ENCODE measurements at regions not wholly inside any gene's neighbourhood (a gene's known extent, or its start where the extent isn't known, plus 50 kb on each side); places are given as distances from the start of the nearest gene placed in this dataset.

DNA sequence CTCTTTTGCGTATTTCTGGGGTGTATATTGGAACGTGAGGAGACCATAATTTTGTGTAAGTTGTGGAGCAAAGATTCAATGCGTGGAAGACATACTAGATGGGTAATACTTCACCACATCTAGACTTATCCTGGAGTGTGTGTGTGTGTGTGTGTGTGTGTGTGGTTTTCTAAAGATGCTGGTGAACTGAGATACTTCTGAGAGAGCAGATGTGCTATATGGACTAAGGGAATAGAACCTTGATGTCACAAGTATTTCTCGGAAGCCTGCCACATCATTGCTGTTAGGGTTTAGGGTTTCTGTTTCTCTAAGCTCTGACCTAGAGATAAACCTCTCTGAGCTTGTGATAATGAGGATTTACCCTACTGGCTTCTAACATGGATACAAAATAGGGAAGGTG, 138.8 kb downstream of the DACT1 start:
- H3K4me1 ChIP-seq (ENCODE audit: insufficient read depth, low read length): no peaks in the 10 kb centered on the region
- TF ChIP-seq, protein P1, sequence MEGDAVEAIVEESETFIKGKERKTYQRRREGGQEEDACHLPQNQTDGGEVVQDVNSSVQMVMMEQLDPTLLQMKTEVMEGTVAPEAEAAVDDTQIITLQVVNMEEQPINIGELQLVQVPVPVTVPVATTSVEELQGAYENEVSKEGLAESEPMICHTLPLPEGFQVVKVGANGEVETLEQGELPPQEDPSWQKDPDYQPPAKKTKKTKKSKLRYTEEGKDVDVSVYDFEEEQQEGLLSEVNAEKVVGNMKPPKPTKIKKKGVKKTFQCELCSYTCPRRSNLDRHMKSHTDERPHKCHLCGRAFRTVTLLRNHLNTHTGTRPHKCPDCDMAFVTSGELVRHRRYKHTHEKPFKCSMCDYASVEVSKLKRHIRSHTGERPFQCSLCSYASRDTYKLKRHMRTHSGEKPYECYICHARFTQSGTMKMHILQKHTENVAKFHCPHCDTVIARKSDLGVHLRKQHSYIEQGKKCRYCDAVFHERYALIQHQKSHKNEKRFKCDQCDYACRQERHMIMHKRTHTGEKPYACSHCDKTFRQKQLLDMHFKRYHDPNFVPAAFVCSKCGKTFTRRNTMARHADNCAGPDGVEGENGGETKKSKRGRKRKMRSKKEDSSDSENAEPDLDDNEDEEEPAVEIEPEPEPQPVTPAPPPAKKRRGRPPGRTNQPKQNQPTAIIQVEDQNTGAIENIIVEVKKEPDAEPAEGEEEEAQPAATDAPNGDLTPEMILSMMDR (IDR thresholded peaks at IDR 0.05; ENCODE audit: borderline replicate concordance, extremely low read depth, low read length, poor library complexity, severe bottlenecking): no peak
- no peak for TF ChIP-seq EZH2 (IDR thresholded peaks at IDR 0.05; ENCODE audit: borderline replicate concordance, low read depth, low read length, severe bottlenecking)
- no peaks in the 10 kb centered on the region for H3K79me2 ChIP-seq (ENCODE audit: insufficient read depth, low read length)
- no peak for ATAC-seq (ENCODE audit: insufficient read depth, low read depth)
- H3K9ac ChIP-seq (ENCODE audit: low read depth, low read length): no peak overlapping the region
- no peaks in the 10 kb centered on the region for H3K9me3 ChIP-seq (ENCODE audit: insufficient read depth, low read length, severe bottlenecking)
- no peaks in the 10 kb centered on the region for H4K20me1 ChIP-seq (ENCODE audit: insufficient read depth, low read length)
- no peak overlapping the region for H3K27ac ChIP-seq (ENCODE audit: low read length)
- DNase-seq: no peak
- peaks cover 11% of the 10 kb centered on the region for H3K27me3 ChIP-seq (ENCODE audit: insufficient read depth, low read length, poor library complexity)
- no peak overlapping the region for H3K4me3 ChIP-seq (ENCODE audit: low read depth in 1 of 2, low read length in 2 of 2)
- no peak overlapping the region for H2AFZ ChIP-seq (ENCODE audit: low read depth, low read length)
- no peak overlapping the region for H3K4me2 ChIP-seq (ENCODE audit: insufficient read depth, low read length)
- H3K36me3 ChIP-seq (ENCODE audit: insufficient read depth, low read length): no peaks in the 10 kb centered on the region

GRCh38 chr14:58777541-58777979, 139.8 kb downstream of the DACT1 start:
- Histone ChIP-seq H3K4me1 (ENCODE audit: insufficient read depth, low read length) (no peaks in the 10 kb centered on the region), H3K79me2 (ENCODE audit: insufficient read depth, low read length) (no peaks in the 10 kb centered on the region), H3K27ac (ENCODE audit: low read length) (no peak overlapping the region), H3K4me2 (ENCODE audit: insufficient read depth, low read length) (no peak overlapping the region), H4K20me1 (ENCODE audit: insufficient read depth, low read length) (no peaks in the 10 kb centered on the region), H3K27me3 (ENCODE audit: insufficient read depth, low read length, poor library complexity) (peaks cover 11% of the 10 kb centered on the region), H2AFZ (ENCODE audit: low read depth, low read length) (no peak overlapping the region), H3K9me3 (ENCODE audit: insufficient read depth, low read length, severe bottlenecking) (no peaks in the 10 kb centered on the region), H3K36me3 (ENCODE audit: insufficient read depth, low read length) (no peaks in the 10 kb centered on the region), H3K4me3 (ENCODE audit: low read depth in 1 of 2, low read length in 2 of 2) (no peak overlapping the region), H3K9ac (ENCODE audit: low read depth, low read length) (no peak overlapping the region)
- TF ChIP-seq, protein P1 (IDR thresholded peaks at IDR 0.05; ENCODE audit: borderline replicate concordance, extremely low read depth, low read length, poor library complexity, severe bottlenecking): no peak
- TF ChIP-seq EZH2 (IDR thresholded peaks at IDR 0.05; ENCODE audit: borderline replicate concordance, low read depth, low read length, severe bottlenecking): no peak
- DNase-seq: no peak
- no peak for ATAC-seq (ENCODE audit: insufficient read depth, low read depth)

GRCh38 chr14:58778202-58778601, 140.4 kb downstream of the DACT1 start:
- no peaks in the 10 kb centered on the region for H3K36me3 ChIP-seq (ENCODE audit: insufficient read depth, low read length)
- DNase-seq (no peak), ATAC-seq (ENCODE audit: insufficient read depth, low read depth) (no peak)
- no peaks in the 10 kb centered on the region for H3K79me2 ChIP-seq (ENCODE audit: insufficient read depth, low read length)
- H3K4me2 ChIP-seq (ENCODE audit: insufficient read depth, low read length): no peak overlapping the region
- no peak overlapping the region for H3K9ac ChIP-seq (ENCODE audit: low read depth, low read length)
- H4K20me1 ChIP-seq (ENCODE audit: insufficient read depth, low read length): no peaks in the 10 kb centered on the region
- no peaks in the 10 kb centered on the region for H3K4me1 ChIP-seq (ENCODE audit: insufficient read depth, low read length)
- H3K27ac ChIP-seq (ENCODE audit: low read length): no peak overlapping the region
- TF ChIP-seq EZH2 (IDR thresholded peaks at IDR 0.05; ENCODE audit: borderline replicate concordance, low read depth, low read length, severe bottlenecking): no peak
- TF ChIP-seq, protein P1 (IDR thresholded peaks at IDR 0.05; ENCODE audit: borderline replicate concordance, extremely low read depth, low read length, poor library complexity, severe bottlenecking): no peak
- H3K4me3 ChIP-seq (ENCODE audit: low read depth in 1 of 2, low read length in 2 of 2): no peak overlapping the region
- H3K27me3 ChIP-seq (ENCODE audit: insufficient read depth, low read length, poor library complexity): peaks cover 11% of the 10 kb centered on the region
- no peaks in the 10 kb centered on the region for H3K9me3 ChIP-seq (ENCODE audit: insufficient read depth, low read length, severe bottlenecking)
- no peak overlapping the region for H2AFZ ChIP-seq (ENCODE audit: low read depth, low read length)

DNA sequence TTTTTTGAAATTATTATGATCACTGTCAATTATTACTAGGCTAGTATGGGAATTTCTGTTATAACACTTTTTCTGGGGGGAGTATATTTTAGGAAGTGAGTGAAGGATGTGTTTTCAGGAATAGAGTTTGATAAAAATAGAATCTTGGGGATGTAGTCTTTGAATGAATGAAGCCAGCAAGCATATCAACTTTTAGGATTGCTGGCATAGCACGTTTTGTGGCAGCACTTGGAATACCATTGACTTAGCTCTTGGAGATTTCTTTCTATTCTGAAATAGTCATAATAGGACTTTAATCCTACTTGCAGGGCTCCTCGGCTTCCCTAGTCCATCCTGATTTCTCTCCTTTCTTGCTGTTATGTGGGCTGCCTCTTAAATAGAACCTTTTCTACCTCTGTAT, 141.6 kb downstream of the DACT1 start:
- peaks cover 11% of the 10 kb centered on the region for H3K27me3 ChIP-seq (ENCODE audit: insufficient read depth, low read length, poor library complexity)
- H3K9me3 ChIP-seq (ENCODE audit: insufficient read depth, low read length, severe bottlenecking): no peaks in the 10 kb centered on the region
- ATAC-seq (ENCODE audit: insufficient read depth, low read depth) (no peak), DNase-seq (no peak)
- H3K4me2 ChIP-seq (ENCODE audit: insufficient read depth, low read length): no peak overlapping the region
- H4K20me1 ChIP-seq (ENCODE audit: insufficient read depth, low read length): no peaks in the 10 kb centered on the region
- H3K36me3 ChIP-seq (ENCODE audit: insufficient read depth, low read length): no peaks in the 10 kb centered on the region
- H3K4me3 ChIP-seq (ENCODE audit: low read depth in 1 of 2, low read length in 2 of 2): no peak overlapping the region
- H3K79me2 ChIP-seq (ENCODE audit: insufficient read depth, low read length): no peaks in the 10 kb centered on the region
- no peak for TF ChIP-seq EZH2 (IDR thresholded peaks at IDR 0.05; ENCODE audit: borderline replicate concordance, low read depth, low read length, severe bottlenecking)
- TF ChIP-seq, protein P1 (IDR thresholded peaks at IDR 0.05; ENCODE audit: borderline replicate concordance, extremely low read depth, low read length, poor library complexity, severe bottlenecking): no peak
- no peak overlapping the region for H2AFZ ChIP-seq (ENCODE audit: low read depth, low read length)
- H3K4me1 ChIP-seq (ENCODE audit: insufficient read depth, low read length): no peaks in the 10 kb centered on the region
- no peak overlapping the region for H3K27ac ChIP-seq (ENCODE audit: low read length)
- H3K9ac ChIP-seq (ENCODE audit: low read depth, low read length): no peak overlapping the region

Measured in DND-41 (cell line).